Jurkat, Clone E6-1 (cell line): ENCODE measurements at regions not wholly inside any gene's neighbourhood (a gene's known extent, or its start where the extent isn't known, plus 50 kb on each side); places are given as distances from the start of the nearest gene placed in this dataset.
A peak's percentile ranks its signal among the peaks of the same experiment; 100 is the strongest.

Experiments
- DNase-seq: peaks from one replicate; pipeline ENCODE4 v3.0.0-alpha.2; 2011; ENCODE audit warnings: low read depth, low spot score
- H3K4me3 ChIP-seq: 2 replicates; pipeline ENCODE4 v1.5.1; 2011; ENCODE audit warnings: mild to moderate bottlenecking, low read length, control low read depth, moderate library complexity

- DNase-seq: no peak
- H3K4me3 ChIP-seq: no peak overlapping the region
These were observed 62.5 kb upstream of the CD44 start for GRCh38 chr11:35076201-35077100.

- peak; percentile 96 for DNase-seq
- peak overlapping the region; percentile 23 for H3K4me3 ChIP-seq
These were observed 61.1 kb upstream of the CD44 start for GRCh38 chr11:35077709-35078469.

GRCh38 chr11:35078470-35078735 lies 60.6 kb upstream of the CD44 start:
- H3K4me3 ChIP-seq: no peak overlapping the region
- DNase-seq: no peak

GRCh38 chr11:35079611-35080010 lies 59.4 kb upstream of the CD44 start:
- H3K4me3 ChIP-seq: no peak overlapping the region
- no peak for DNase-seq

- peak overlapping the region; percentile 11 for H3K4me3 ChIP-seq
- peak; percentile 92 for DNase-seq
These were observed 56.4 kb upstream of the CD44 start for GRCh38 chr11:35082321-35083180.

GRCh38 chr11:35083181-35083430 lies 55.9 kb upstream of the CD44 start:
- H3K4me3 ChIP-seq: no peak overlapping the region

GRCh38 chr11:35083431-35084238 lies 55.3 kb upstream of the CD44 start:
- no peak overlapping the region for H3K4me3 ChIP-seq
- DNase-seq: no peak

More at GRCh38 chr11:35083181-35083430, 55.9 kb upstream of the CD44 start:
- DNase-seq: no peak

GRCh38 chr11:35084817-35085440 lies 54.0 kb upstream of the CD44 start:
- DNase-seq: no peak
- no peak overlapping the region for H3K4me3 ChIP-seq

GRCh38 chr11:35085531-35086165 lies 53.3 kb upstream of the CD44 start:
- no peak for DNase-seq
- no peak overlapping the region for H3K4me3 ChIP-seq

GRCh38 chr11:35087648-35088047 lies 51.3 kb upstream of the CD44 start:
- no peak for DNase-seq
- H3K4me3 ChIP-seq: no peak overlapping the region

GRCh38 chr11:35088226-35088625 lies 50.7 kb upstream of the CD44 start:
- H3K4me3 ChIP-seq: no peak overlapping the region
- DNase-seq: no peak

- DNase-seq: no peak
- H3K4me3 ChIP-seq: no peak overlapping the region
These were observed 50.3 kb upstream of the CD44 start for GRCh38 chr11:35088676-35089075.
